HG03469 (cell line): ENCODE measurements at regions not wholly inside any gene's neighbourhood (a gene's known extent, or its start where the extent isn't known, plus 50 kb on each side); places are given as distances from the start of the nearest gene placed in this dataset.

Experiments
- ATAC-seq: cut with Tn5 transposase; IDR thresholded peaks from one replicate; pipeline ENCODE4 v1.9.1; 2021; ENCODE audit warnings: mild to moderate bottlenecking, moderate library complexity, moderate number of reproducible peaks; ENCODE audit not compliant: unreplicated experiment

DNA sequence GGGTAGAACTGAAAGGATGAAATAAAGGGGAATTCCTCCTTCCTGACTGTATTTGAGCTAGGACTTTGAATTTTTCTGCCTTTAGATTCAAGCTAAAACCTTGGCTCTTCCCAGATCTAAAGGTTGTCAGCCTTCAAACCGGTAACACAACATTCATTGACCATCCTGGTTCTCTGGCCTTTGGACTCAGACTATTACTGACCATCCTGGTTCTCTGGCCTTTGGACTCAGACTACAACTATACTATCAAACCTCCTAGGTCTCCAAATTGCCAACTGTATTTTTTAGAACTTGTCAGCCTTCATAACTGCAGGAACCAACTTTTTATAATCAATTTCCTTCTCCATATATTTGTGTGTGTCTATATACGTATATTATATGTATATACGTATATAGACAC, 140.6 kb upstream of the RBMY1B start:
- no peak for ATAC-seq

DNA sequence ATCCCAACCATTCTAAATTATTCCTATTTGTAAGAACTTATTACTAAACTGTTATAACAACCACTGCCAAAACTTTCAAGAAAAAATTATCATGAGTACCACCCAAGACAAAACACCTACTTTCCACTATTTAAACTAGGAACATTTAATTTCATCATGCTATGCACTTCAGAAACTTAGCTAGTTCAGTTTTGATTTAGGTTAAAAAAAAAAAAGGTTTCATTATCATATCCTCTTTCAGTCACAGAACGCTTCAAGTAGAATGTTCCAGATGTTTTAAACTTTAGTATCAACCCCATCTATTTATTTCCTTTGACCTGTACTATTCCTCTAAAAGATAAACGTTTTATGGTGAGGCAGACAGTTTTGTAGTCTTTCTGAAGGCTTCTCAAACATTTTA, 117.0 kb upstream of the RBMY1B start:
- no peak for ATAC-seq

DNA sequence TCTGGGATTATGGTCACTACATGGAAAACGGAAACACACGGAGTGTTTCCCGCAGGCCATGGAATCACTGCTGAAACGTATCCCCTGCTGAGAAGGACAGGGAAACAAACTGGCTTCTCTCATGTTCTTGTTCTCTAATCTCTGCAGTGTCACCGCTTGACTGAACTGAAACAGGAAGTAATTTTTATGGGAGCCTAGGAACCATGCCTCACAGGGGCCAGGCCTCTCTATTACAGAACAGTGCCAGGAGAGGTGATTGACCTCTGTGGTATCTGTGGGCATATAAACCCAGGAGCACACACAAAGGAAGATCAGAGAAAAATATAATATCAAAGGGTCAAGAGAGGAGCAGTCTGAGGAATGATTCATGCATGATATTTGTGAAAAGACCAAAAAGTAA, 88.9 kb upstream of the RBMY1B start:
- ATAC-seq = no peak

DNA sequence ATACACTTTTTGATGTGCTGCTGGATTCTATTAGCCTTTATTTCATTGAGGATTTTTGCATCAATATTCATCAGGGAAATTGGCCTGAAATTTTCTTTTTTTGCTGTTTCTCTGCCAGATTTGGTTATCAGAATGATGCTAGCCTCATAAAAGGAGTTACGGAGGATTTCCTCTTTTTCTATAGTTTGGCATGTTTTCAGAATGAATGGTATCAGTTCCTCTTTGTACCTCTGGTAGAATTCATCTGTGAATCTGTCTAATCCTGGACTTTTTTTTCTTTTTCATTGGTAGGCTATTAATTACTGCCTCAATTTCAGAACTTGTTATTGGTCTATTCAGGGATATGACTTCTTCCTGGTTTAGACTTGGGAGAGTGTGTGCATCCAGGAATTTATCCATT, 70.6 kb upstream of the RBMY1B start:
- ATAC-seq = peak; percentile 48

DNA sequence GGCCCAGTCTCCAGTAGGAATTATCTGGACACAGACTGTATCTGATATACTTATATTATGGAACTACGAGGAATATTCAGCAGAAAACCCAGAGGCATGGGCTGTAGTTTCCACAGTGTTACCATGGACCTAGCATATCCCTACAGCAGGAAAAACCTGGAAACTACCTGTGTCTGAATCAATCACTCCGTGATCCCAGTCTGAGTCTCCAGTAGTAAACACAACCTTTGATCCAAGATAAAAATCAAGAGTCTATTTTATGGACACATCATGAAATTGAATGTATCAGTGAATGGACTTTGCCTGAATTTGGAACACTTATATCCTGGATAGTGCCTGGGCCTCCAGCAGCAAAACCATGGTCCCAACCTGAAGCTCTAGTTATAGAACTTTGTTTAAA, 57.5 kb upstream of the RBMY1B start:
- no peak for ATAC-seq

DNA sequence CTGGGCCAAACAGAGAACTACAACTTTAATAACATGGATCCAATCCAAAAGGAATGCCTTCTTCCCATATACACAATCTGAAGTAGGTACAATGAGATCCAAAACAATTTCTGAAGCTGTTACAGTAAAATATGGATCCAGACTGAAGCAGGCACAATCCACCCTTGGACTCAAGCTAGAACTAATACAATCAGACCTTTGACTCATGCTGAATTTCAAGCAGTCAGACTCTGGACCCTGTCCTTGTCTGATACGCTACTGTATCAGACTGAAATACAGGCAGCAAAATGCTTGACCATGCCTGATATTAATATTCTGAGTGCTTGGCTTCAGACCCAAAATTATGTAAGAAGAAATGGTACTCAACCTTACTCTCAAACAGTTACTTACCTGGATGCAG, 57.0 kb upstream of the RBMY1B start:
- no peak for ATAC-seq

DNA sequence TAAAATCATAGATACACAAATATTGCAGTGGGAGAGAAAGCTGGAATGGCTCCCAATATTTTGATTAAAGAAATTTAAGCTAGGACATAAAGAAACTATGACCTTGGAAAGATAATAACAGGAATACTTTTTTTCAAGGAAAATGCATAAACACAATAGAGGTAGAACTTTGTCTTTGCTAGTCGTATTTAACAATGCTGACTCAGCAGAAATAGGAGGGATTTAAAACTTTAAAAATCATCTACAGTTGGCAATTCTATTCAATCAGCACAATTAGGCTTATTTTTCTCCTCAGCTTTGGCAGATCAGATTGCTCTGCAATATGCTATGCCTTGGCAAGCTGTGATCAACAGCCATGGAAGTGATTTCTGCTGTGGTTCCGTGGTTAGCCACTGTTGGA, 51.5 kb upstream of the RBMY1B start:
- no peak for ATAC-seq
